ENCODE measurements at regions not wholly inside any gene's neighbourhood (a gene's known extent, or its start where the extent isn't known, plus 50 kb on each side); places are given as distances from the start of the nearest gene placed in this dataset.

DNA sequence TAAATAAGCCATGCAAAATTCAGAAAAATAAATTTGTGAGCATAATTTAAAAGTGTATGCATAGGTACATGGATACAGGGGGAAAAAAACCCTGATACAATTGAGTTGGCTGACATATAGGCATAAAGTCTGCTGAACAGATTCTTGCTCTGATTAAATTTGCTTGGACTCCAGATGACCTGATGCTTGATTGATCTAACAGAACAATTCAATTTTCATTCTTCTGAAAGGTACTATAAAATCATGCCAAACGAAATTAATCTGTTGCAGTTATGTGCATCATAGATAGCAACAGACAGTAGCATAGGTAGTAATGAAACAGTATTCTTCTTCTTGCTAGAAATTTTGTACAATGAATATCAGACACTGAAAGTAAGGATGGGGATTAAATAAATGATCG lies 578.2 kb upstream of the SLITRK6 start:
- TF ChIP-seq HCFC1 (IDR thresholded peaks at IDR 0.05; ENCODE audit: low read depth, low read length) (no peak), CEBPB (IDR thresholded peaks at IDR 0.05; ENCODE audit: borderline replicate concordance, low read depth, low read length) (no peak), RERE (CRISPR knock-in tag; IDR thresholded peaks at IDR 0.05; ENCODE audit: low read depth) (no peak), SIN3A (IDR thresholded peaks at IDR 0.05; ENCODE audit: borderline replicate concordance, low read depth, low read length) (no peak), ZNF224 (CRISPR knock-in tag; IDR thresholded peaks at IDR 0.05) (no peak), FOXJ3 (CRISPR knock-in tag; IDR thresholded peaks at IDR 0.05; ENCODE audit: borderline replicate concordance) (no peak), SP1 (IDR thresholded peaks at IDR 0.05) (no peak), SP1 (CRISPR knock-in tag; IDR thresholded peaks at IDR 0.05) (no peak), ZNF768 (CRISPR knock-in tag; IDR thresholded peaks at IDR 0.05) (no peak), IRF1 (CRISPR knock-in tag; IDR thresholded peaks at IDR 0.05; ENCODE audit: low read depth) (no peak), IKZF4 (CRISPR knock-in tag; IDR thresholded peaks at IDR 0.05; ENCODE audit: borderline replicate concordance, low read depth, not compliant biosample characterization) (no peak), AHR (CRISPR knock-in tag; IDR thresholded peaks at IDR 0.05) (no peak)
- TF ChIP-seq, protein P1, sequence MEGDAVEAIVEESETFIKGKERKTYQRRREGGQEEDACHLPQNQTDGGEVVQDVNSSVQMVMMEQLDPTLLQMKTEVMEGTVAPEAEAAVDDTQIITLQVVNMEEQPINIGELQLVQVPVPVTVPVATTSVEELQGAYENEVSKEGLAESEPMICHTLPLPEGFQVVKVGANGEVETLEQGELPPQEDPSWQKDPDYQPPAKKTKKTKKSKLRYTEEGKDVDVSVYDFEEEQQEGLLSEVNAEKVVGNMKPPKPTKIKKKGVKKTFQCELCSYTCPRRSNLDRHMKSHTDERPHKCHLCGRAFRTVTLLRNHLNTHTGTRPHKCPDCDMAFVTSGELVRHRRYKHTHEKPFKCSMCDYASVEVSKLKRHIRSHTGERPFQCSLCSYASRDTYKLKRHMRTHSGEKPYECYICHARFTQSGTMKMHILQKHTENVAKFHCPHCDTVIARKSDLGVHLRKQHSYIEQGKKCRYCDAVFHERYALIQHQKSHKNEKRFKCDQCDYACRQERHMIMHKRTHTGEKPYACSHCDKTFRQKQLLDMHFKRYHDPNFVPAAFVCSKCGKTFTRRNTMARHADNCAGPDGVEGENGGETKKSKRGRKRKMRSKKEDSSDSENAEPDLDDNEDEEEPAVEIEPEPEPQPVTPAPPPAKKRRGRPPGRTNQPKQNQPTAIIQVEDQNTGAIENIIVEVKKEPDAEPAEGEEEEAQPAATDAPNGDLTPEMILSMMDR (CRISPR knock-in tag; IDR thresholded peaks at IDR 0.05) = no peak
- TF ChIP-seq, protein P2, sequence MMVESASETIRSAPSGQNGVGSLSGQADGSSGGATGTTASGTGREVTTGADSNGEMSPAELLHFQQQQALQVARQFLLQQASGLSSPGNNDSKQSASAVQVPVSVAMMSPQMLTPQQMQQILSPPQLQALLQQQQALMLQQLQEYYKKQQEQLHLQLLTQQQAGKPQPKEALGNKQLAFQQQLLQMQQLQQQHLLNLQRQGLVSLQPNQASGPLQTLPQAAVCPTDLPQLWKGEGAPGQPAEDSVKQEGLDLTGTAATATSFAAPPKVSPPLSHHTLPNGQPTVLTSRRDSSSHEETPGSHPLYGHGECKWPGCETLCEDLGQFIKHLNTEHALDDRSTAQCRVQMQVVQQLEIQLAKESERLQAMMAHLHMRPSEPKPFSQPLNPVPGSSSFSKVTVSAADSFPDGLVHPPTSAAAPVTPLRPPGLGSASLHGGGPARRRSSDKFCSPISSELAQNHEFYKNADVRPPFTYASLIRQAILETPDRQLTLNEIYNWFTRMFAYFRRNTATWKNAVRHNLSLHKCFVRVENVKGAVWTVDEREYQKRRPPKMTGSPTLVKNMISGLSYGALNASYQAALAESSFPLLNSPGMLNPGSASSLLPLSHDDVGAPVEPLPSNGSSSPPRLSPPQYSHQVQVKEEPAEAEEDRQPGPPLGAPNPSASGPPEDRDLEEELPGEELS (CRISPR knock-in tag; IDR thresholded peaks at IDR 0.05) = no peak

All from HepG2 (cell line).